Panc1 (cell line): ENCODE measurements at regions not wholly inside any gene's neighbourhood (a gene's known extent, or its start where the extent isn't known, plus 50 kb on each side); places are given as distances from the start of the nearest gene placed in this dataset.

Experiments
- ATAC-seq: fragments of 200-7000 bp; cut with Tn5 transposase; 2 replicates; pipeline ENCODE4 v1.9.1; 2020; ENCODE audit warnings: mild to moderate bottlenecking, moderate library complexity
- BruUV-seq: library from RNA; stranded (reverse); fragments of 400-500 nt; replicated peaks from 2 replicates; lab custom pipeline; 2021; lab: Mats Ljungman, UMichigan
- CTCF ChIA-PET: fragments of 300-600 bp; sonication (Branson Sonifier 250); formaldehyde crosslinking; loops from one replicate; lab custom pipeline; 2022; ENCODE audit warnings: antibody characterized with exemption; lab: Charles Lee
- POLR2A ChIA-PET: fragments of 300-600 bp; sonication (Branson Sonifier 250); formaldehyde crosslinking; loops from one replicate; lab custom pipeline; 2022; ENCODE audit warnings: antibody characterized with exemption; lab: Charles Lee
- DNase-seq: peaks from one replicate; pipeline ENCODE4 v3.0.0-alpha.2; 2010; ENCODE audit warnings: low read depth, low spot score
- H3K27ac ChIP-seq: 2 replicates; pipeline ENCODE4 v1.5.1; 2011; ENCODE audit warnings: mild to moderate bottlenecking, low read length, inconsistent platforms
- H3K27me3 ChIP-seq: fragments of 200-500 bp; sonication (Bioruptor generic); 2 replicates; pipeline ENCODE4 v1.6.0; 2014; ENCODE audit warnings: low read length, inconsistent platforms; ENCODE audit not compliant: control insufficient read depth, insufficient read depth
- H3K36me3 ChIP-seq: fragments of 200-500 bp; sonication (Bioruptor generic); 2 replicates; pipeline ENCODE4 v1.5.1; 2014; ENCODE audit warnings: inconsistent platforms, mild to moderate bottlenecking, low read length, moderate library complexity; ENCODE audit not compliant: control insufficient read depth, insufficient read depth
- H3K4me1 ChIP-seq: 2 replicates; pipeline ENCODE4 v1.5.1; 2011; ENCODE audit warnings: inconsistent platforms, mild to moderate bottlenecking, low read length, moderate library complexity; ENCODE audit not compliant: control insufficient read depth, insufficient read depth
- H3K4me3 ChIP-seq, 2 experiments: 2 replicates each; pipeline ENCODE4 v1.5.1; 2011 to 2012; ENCODE audit warnings: low read depth in 2 of 2, low read length in 2 of 2, mild to moderate bottlenecking in 2 of 2, inconsistent platforms in 1 of 2, moderate library complexity in 1 of 2
- H3K9me3 ChIP-seq: fragments of 200-500 bp; sonication (Bioruptor generic); 2 replicates; pipeline ENCODE4 v1.5.1; 2014; ENCODE audit warnings: low read depth, mild to moderate bottlenecking, inconsistent platforms, low read length, moderate library complexity; ENCODE audit not compliant: control insufficient read depth, insufficient read depth
- POLR2AphosphoS5 ChIP-seq: IDR thresholded peaks from 2 replicates; pipeline ENCODE4 v1.6.1; 2012; ENCODE audit warnings: mild to moderate bottlenecking, low read depth, low read length, moderate library complexity
- SIN3A ChIP-seq: IDR thresholded peaks from 2 replicates; pipeline ENCODE4 v1.6.1; 2012; ENCODE audit warnings: low read depth, mild to moderate bottlenecking, low read length, moderate library complexity, borderline replicate concordance; ENCODE audit not compliant: insufficient read depth
- TCF7L2 ChIP-seq: IDR thresholded peaks from 2 replicates; pipeline ENCODE4 v1.6.1; 2011; ENCODE audit warnings: mild to moderate bottlenecking, low read depth, low read length, inconsistent platforms
- in situ Hi-C: cut with HindIII; loops from 2 replicates; pipeline ENCODE4 v1.10.0; 2016; ENCODE audit warnings: low sequenced_read_pairs, low pct_unique_long_range_greater_than_20kb
- intact Hi-C: fragments of 100-400 bp; cut with micrococcal nuclease; formaldehyde crosslinking; loops from one replicate; pipeline ENCODE4 v1.10.0; 2022; ENCODE audit not compliant: unreplicated experiment
- TF ChIP-seq, protein P1 (sequence below): fragments of 450-650 bp; IDR thresholded peaks from 2 replicates; pipeline ENCODE4 v1.5.1; 2017; ENCODE audit warnings: mild to moderate bottlenecking
- TF ChIP-seq, protein P2 (sequence below), 2 experiments: IDR thresholded peaks; 2 replicates each; pipeline ENCODE4 v1.6.1; 2011 to 2012; ENCODE audit warnings: low read depth in 2 of 2, control low read depth in 1 of 2, low read length in 1 of 2, mild to moderate bottlenecking in 1 of 2, moderate library complexity in 1 of 2; ENCODE audit not compliant: insufficient read depth in 1 of 2

DNA sequence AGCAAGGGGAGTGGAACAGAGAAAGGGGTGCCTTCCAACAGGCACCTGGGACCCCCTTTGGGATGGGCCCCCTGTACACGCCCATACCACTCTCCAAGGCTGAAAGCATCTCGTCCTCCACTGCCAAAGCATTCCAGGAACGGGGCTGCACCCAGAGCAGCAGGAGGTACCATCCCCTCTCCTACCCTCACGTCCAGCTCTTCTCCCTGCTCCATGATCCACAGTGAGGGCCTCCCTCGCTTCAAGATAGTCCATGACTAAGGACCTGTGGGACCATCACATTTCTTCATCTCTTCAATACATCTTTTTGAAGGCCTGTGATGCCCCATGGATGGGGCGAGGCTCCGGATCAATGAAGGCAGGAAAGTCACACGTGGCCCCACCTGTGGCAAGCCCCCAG lies 209.9 kb downstream of the ANKRD60 start:
- Histone ChIP-seq H3K36me3 (no peaks in the 10 kb centered on the region), H3K9me3 (peaks cover 7% of the 10 kb centered on the region; the same call in 1 of the 2 replicates), H3K27ac (peak overlapping the region; percentile 93), H3K27me3 (no peaks in the 10 kb centered on the region), H3K4me3 (no peak overlapping the region), H3K4me1 (peaks cover 21% of the 10 kb centered on the region)
- DNase-seq (no peak), ATAC-seq (no peak)
- in situ Hi-C loops = no loop called here
- no TSS peak for BruUV-seq
- TF ChIP-seq, protein P1, sequence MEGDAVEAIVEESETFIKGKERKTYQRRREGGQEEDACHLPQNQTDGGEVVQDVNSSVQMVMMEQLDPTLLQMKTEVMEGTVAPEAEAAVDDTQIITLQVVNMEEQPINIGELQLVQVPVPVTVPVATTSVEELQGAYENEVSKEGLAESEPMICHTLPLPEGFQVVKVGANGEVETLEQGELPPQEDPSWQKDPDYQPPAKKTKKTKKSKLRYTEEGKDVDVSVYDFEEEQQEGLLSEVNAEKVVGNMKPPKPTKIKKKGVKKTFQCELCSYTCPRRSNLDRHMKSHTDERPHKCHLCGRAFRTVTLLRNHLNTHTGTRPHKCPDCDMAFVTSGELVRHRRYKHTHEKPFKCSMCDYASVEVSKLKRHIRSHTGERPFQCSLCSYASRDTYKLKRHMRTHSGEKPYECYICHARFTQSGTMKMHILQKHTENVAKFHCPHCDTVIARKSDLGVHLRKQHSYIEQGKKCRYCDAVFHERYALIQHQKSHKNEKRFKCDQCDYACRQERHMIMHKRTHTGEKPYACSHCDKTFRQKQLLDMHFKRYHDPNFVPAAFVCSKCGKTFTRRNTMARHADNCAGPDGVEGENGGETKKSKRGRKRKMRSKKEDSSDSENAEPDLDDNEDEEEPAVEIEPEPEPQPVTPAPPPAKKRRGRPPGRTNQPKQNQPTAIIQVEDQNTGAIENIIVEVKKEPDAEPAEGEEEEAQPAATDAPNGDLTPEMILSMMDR = no peak
- no peak for TF ChIP-seq TCF7L2
- no peak for TF ChIP-seq SIN3A
- no peak for TF ChIP-seq POLR2AphosphoS5
- TF ChIP-seq, protein P2, sequence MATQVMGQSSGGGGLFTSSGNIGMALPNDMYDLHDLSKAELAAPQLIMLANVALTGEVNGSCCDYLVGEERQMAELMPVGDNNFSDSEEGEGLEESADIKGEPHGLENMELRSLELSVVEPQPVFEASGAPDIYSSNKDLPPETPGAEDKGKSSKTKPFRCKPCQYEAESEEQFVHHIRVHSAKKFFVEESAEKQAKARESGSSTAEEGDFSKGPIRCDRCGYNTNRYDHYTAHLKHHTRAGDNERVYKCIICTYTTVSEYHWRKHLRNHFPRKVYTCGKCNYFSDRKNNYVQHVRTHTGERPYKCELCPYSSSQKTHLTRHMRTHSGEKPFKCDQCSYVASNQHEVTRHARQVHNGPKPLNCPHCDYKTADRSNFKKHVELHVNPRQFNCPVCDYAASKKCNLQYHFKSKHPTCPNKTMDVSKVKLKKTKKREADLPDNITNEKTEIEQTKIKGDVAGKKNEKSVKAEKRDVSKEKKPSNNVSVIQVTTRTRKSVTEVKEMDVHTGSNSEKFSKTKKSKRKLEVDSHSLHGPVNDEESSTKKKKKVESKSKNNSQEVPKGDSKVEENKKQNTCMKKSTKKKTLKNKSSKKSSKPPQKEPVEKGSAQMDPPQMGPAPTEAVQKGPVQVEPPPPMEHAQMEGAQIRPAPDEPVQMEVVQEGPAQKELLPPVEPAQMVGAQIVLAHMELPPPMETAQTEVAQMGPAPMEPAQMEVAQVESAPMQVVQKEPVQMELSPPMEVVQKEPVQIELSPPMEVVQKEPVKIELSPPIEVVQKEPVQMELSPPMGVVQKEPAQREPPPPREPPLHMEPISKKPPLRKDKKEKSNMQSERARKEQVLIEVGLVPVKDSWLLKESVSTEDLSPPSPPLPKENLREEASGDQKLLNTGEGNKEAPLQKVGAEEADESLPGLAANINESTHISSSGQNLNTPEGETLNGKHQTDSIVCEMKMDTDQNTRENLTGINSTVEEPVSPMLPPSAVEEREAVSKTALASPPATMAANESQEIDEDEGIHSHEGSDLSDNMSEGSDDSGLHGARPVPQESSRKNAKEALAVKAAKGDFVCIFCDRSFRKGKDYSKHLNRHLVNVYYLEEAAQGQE (IDR thresholded peaks at IDR 0.05; ENCODE audit: insufficient read depth in 1 of 2, low read depth in 2 of 2, low read length in 1 of 2) = no peak
- POLR2A ChIA-PET = no interaction called here
- intact Hi-C loops = no loop called here
- CTCF ChIA-PET = no interaction called here

DNA sequence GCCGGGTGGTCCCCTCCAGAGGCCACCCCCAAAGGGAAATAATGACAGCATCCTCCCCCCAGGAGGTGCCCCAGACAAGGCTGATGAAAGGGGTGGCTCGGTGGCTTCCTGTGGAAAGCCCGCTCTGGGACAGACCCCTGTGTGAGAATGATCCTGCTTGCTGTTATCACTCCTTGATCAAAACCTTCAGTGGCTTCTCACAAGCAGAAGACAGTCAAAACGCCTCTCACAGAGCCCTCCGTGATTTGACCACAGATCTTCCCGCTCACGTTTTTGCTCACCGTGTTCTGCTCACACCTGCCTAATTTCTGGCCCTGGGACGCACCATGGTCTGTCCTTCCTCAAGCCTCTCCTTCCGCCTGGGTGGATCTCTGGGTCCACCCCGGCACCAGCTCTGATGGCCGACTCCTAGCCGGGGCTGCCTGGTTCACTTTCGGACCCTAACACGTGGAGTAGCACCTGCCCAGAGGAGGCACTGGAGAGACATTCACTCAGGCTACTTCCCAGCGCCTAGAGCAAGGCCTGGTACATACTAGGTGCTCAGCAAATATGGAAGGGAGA lies 210.4 kb downstream of the ANKRD60 start:
- intact Hi-C loops (no loop called here), in situ Hi-C loops (no loop called here)
- ATAC-seq (no peak; the same call in 1 of the 2 replicates), DNase-seq (no peak)
- Histone ChIP-seq H3K4me3 (no peak overlapping the region; a peak in 1 of 4 replicates), H3K9me3 (peaks cover 7% of the 10 kb centered on the region; the same call in 1 of the 2 replicates), H3K36me3 (no peaks in the 10 kb centered on the region), H3K27me3 (no peaks in the 10 kb centered on the region), H3K4me1 (peaks cover 21% of the 10 kb centered on the region), H3K27ac (peak overlapping the region; percentile 93)
- POLR2A ChIA-PET = no interaction called here
- CTCF ChIA-PET = no interaction called here
- no peak for TF ChIP-seq SIN3A
- no TSS peak for BruUV-seq

DNA sequence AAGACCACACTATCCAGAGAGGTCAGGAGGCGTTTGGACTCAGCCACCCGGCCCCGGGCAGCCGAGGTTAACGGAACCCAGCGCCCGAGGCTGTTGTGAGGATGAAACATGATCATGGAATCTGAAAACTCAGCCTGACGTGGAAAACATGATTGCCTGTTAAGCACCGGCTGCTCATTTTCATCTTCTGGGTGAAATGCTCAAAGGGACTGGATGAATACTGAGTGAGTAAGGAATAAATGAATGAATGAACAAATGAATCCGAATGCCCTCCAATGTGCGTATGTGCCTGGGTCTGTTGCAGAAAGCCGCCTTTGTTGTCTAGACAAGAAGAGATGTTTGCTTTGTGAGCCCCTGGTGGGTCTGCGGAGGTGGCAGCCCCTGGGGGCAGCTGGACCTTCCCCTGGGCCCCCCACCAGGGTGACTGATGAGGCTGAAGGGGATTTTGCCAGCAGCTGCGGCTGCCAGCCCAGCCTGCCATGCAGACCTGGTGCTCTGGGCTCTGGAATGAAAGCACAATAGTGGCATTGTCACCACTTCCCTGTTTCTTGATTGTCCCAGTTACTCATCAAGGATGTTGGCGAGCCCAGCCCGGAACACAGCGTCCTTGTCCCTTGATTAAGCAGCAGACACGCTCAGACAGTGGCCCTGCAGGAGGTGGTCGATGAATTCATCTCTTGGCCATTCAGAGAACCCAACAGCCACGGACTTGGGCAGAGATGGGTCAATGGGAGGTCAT lies 211.1 kb downstream of the ANKRD60 start:
- POLR2A ChIA-PET = no interaction called here
- no TSS peak for BruUV-seq
- intact Hi-C loops = no loop called here

More for the DNA sequence above, 211.1 kb downstream of the ANKRD60 start:
- DNase-seq (peak; percentile 58), ATAC-seq (peak; percentile 92)
- in situ Hi-C loops = no loop called here
- Histone ChIP-seq H3K4me3 (peak overlapping the region in 1 of 2 experiments; percentile 37; a peak in 3 of 4 replicates), H3K4me1 (peaks cover 21% of the 10 kb centered on the region), H3K27me3 (no peaks in the 10 kb centered on the region), H3K9me3 (peaks cover 7% of the 10 kb centered on the region; the same call in 1 of the 2 replicates), H3K27ac (peak overlapping the region; percentile 93), H3K36me3 (no peaks in the 10 kb centered on the region)
- TF ChIP-seq TCF7L2 = peak; percentile 80; the same call in 1 of the 2 replicates
- TF ChIP-seq, protein P2 (IDR thresholded peaks at IDR 0.05; ENCODE audit: insufficient read depth in 1 of 2, low read depth in 2 of 2, low read length in 1 of 2) = no peak
- CTCF ChIA-PET = no interaction called here
